ENCODE measurements at regions not wholly inside any gene's neighbourhood (a gene's known extent, or its start where the extent isn't known, plus 50 kb on each side); places are given as distances from the start of the nearest gene placed in this dataset.
"Not testable (repeated sequence)": the region's sequence is repeated elsewhere in the genome, so short reads cannot be mapped to it uniquely, and the experiment has no call there.

GRCh38 chr1:196160066-196160795, 448.0 kb downstream of the KCNT2 start:
- TF ChIP-seq ZFX (IDR thresholded peaks at IDR 0.05; ENCODE audit: borderline replicate concordance) (no peak), CTCF (IDR thresholded peaks at IDR 0.05) (no peak)
- no peak overlapping the region for H3K27ac ChIP-seq

- no peak for TF ChIP-seq ZFX (IDR thresholded peaks at IDR 0.05; ENCODE audit: borderline replicate concordance)
- TF ChIP-seq CTCF (IDR thresholded peaks at IDR 0.05) = no peak
- no peak overlapping the region for H3K27ac ChIP-seq
Measured at GRCh38 chr1:196155586-196155985, 452.7 kb downstream of the KCNT2 start.

- TF ChIP-seq CTCF (IDR thresholded peaks at IDR 0.05) = no peak
- TF ChIP-seq ZFX (IDR thresholded peaks at IDR 0.05; ENCODE audit: borderline replicate concordance) = no peak
- no peak overlapping the region for H3K27ac ChIP-seq
Measured at GRCh38 chr1:196152975-196153374, 455.3 kb downstream of the KCNT2 start.

- TF ChIP-seq CTCF (IDR thresholded peaks at IDR 0.05) = no peak
- TF ChIP-seq ZFX (IDR thresholded peaks at IDR 0.05; ENCODE audit: borderline replicate concordance) = no peak
- H3K27ac ChIP-seq = peak overlapping the region; percentile 8; the same call in 1 of the 2 replicates
Measured at GRCh38 chr1:196152086-196152485, 456.2 kb downstream of the KCNT2 start.

- no peak overlapping the region for H3K27ac ChIP-seq
- TF ChIP-seq ZFX (IDR thresholded peaks at IDR 0.05; ENCODE audit: borderline replicate concordance) = no peak
- peak; percentile 88 for TF ChIP-seq CTCF (IDR thresholded peaks at IDR 0.05)
Measured at GRCh38 chr1:196148367-196148970, 459.8 kb downstream of the KCNT2 start.

GRCh38 chr1:196147530-196147929, 460.7 kb downstream of the KCNT2 start:
- H3K27ac ChIP-seq = no peak overlapping the region
- TF ChIP-seq ZFX (IDR thresholded peaks at IDR 0.05; ENCODE audit: borderline replicate concordance) (no peak), CTCF (IDR thresholded peaks at IDR 0.05) (no peak)

- not testable (repeated sequence) for H3K27ac ChIP-seq
Measured at GRCh38 chr1:196145151-196145550, 463.1 kb downstream of the KCNT2 start.

Data from 22Rv1 (cell line).